SKM-1 (cell line): ENCODE measurements at regions not wholly inside any gene's neighbourhood (a gene's known extent, or its start where the extent isn't known, plus 50 kb on each side); places are given as distances from the start of the nearest gene placed in this dataset.

Experiments used
- DNase-seq: peaks from one replicate; lab custom pipeline; 2025; ENCODE audit not compliant: unreplicated experiment; lab: John Stamatoyannopoulos, UW

GRCh38 chr2:122999821-123000220 is 1025.3 kb upstream of the CNTNAP5 start:
- DNase-seq, result no peak

- DNase-seq, result no peak
Observed at GRCh38 chr2:123002660-123003248, 1022.3 kb upstream of the CNTNAP5 start.

- no peak for DNase-seq
Observed at GRCh38 chr2:123015186-123015585, 1009.9 kb upstream of the CNTNAP5 start.

GRCh38 chr2:123035541-123035940 is 989.5 kb upstream of the CNTNAP5 start:
- no peak for DNase-seq

GRCh38 chr2:123036300-123036699 is 988.8 kb upstream of the CNTNAP5 start:
- no peak for DNase-seq

GRCh38 chr2:123040506-123040905 is 984.6 kb upstream of the CNTNAP5 start:
- DNase-seq, result no peak

- DNase-seq, result no peak
Observed at GRCh38 chr2:123043458-123043857, 981.6 kb upstream of the CNTNAP5 start.

- no peak for DNase-seq
Observed at GRCh38 chr2:123045713-123046112, 979.4 kb upstream of the CNTNAP5 start.

- no peak for DNase-seq
Observed at GRCh38 chr2:123047186-123047585, 977.9 kb upstream of the CNTNAP5 start.

- no peak for DNase-seq
Observed at GRCh38 chr2:123051136-123051535, 974.0 kb upstream of the CNTNAP5 start.

- no peak for DNase-seq
Observed at GRCh38 chr2:123061534-123061933, 963.6 kb upstream of the CNTNAP5 start.

- DNase-seq, result peak; percentile 69
Observed at GRCh38 chr2:123073371-123073770, 951.7 kb upstream of the CNTNAP5 start.

GRCh38 chr2:123073956-123074355 is 951.1 kb upstream of the CNTNAP5 start:
- peak; percentile 29 for DNase-seq

- no peak for DNase-seq
Observed at GRCh38 chr2:123077101-123077500, 948.0 kb upstream of the CNTNAP5 start.

- DNase-seq, result no peak
Observed at GRCh38 chr2:123080331-123080730, 944.8 kb upstream of the CNTNAP5 start.

GRCh38 chr2:123085484-123085883 is 939.6 kb upstream of the CNTNAP5 start:
- DNase-seq, result no peak

- no peak for DNase-seq
Observed at GRCh38 chr2:123086613-123087385, 938.3 kb upstream of the CNTNAP5 start.

- DNase-seq, result no peak
Observed at GRCh38 chr2:123091471-123091870, 933.6 kb upstream of the CNTNAP5 start.

- DNase-seq, result no peak
Observed at GRCh38 chr2:123093199-123093598, 931.9 kb upstream of the CNTNAP5 start.

GRCh38 chr2:123095219-123095835 is 929.8 kb upstream of the CNTNAP5 start:
- no peak for DNase-seq

GRCh38 chr2:123098619-123099018 is 926.5 kb upstream of the CNTNAP5 start:
- DNase-seq, result no peak

- no peak for DNase-seq
Observed at GRCh38 chr2:123101434-123101833, 923.7 kb upstream of the CNTNAP5 start.
